Psoas muscle (tissue), 7 donors: ENCODE measurements at regions not wholly inside any gene's neighbourhood (a gene's known extent, or its start where the extent isn't known, plus 50 kb on each side); places are given as distances from the start of the nearest gene placed in this dataset.

Source experiments
- ATAC-seq, 4 donors: fragments of 200-7000 bp; cut with Tn5 transposase; one replicate each; pipeline ENCODE4 v1.9.1; 2020; ENCODE audit warnings: moderate library complexity in 3 of 4, mild to moderate bottlenecking in 2 of 4
- DNase-seq, 2 donors: peaks; one replicate each; pipeline ENCODE4 v3.0.0-alpha.2; 2020
- H3K27ac ChIP-seq: fragments of 200-600 bp; one replicate; pipeline ENCODE4 v1.8.0; 2022
- H3K27me3 ChIP-seq, 3 donors: fragments of 200-600 bp in 1 of 3; one replicate each; pipeline versions ENCODE4 v1.6.1 to v1.8.0; 2013 to 2022; ENCODE audit warnings: low read length in 2 of 3, mild to moderate bottlenecking in 2 of 3, moderate library complexity in 1 of 3; ENCODE audit not compliant: insufficient read depth in 3 of 3
- H3K36me3 ChIP-seq, 2 donors: fragments of 200-600 bp in 1 of 2; one replicate each; pipeline versions ENCODE4 v1.6.1 to v1.8.0; 2013 to 2022; ENCODE audit warnings: low read depth in 1 of 2, mild to moderate bottlenecking in 1 of 2, moderate library complexity in 1 of 2; ENCODE audit not compliant: insufficient read depth in 1 of 2
- H3K4me1 ChIP-seq: fragments of 200-600 bp; one replicate; pipeline ENCODE4 v1.8.0; 2022
- H3K4me3 ChIP-seq: fragments of 200-600 bp; one replicate; pipeline ENCODE4 v1.8.0; 2022; ENCODE audit warnings: mild to moderate bottlenecking
- H3K9me3 ChIP-seq: fragments of 200-600 bp; one replicate; pipeline ENCODE4 v1.8.0; 2022
- WGBS, 3 donors: extraction: QIAGEN DNeasy Blood & Tissue Kit; methylation state at CpG; one replicate each; pipeline versions ENCODE4 v1.1.6 to v1.1.7; 2013; 5-methylcytosine and 5-hydroxymethylcytosine counted together
- intact Hi-C, 2 donors: fragments of 100-400 bp; cut with DNase I; formaldehyde crosslinking; loops; one replicate each; pipeline versions ENCODE4 v1.11.0 to v1.14.2; 2022
- TF ChIP-seq, protein P1 (sequence below): fragments of 200-600 bp; IDR thresholded peaks from one replicate; pipeline ENCODE4 v1.8.0; 2022; ENCODE audit warnings: antibody characterized with exemption
- donor health status: healthy with polysubstance abuse.
- donor health status: DM: no; HTN: no; CAD: no; lungs with moderate emphysema.
- donor health status: Bipolar disorder and iron deficiency.
- donor health status: healthy.
- donor health status: DM: yes; HTN: yes; CAD: no.
- donor health status: DM: no; HTN: no; CAD: no.
- donor health status: DM: yes; HTN: yes; CAD: no.

DNA sequence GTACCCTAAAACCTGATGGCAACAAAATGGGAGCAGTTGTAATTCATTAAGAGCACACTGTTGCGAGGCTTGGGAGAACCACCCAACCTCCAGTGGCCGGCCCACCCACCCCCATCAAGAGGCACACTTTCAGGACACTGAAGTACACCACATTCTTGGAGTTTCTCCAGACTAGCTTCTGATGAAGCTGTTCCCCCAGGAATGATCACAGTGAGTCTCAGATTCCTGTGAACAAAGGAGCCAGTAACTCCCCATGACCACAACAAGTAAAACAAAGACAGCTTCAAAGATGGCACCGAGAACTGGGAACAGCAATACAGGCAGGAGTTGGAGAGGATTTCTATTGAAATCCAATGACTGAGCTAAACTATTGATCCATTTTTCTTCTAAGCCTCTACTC, 126.0 kb downstream of the ST8SIA2 start:
- ATAC-seq (no peak), DNase-seq (no peak)
- Histone ChIP-seq H3K4me3 (no peak overlapping the region), H3K9me3 (no peaks in the 10 kb centered on the region), H3K4me1 (peaks cover 10% of the 10 kb centered on the region), H3K36me3 (no peaks in the 10 kb centered on the region), H3K27me3 (no peaks in the 10 kb centered on the region), H3K27ac (no peak overlapping the region)
- 94 to 100% (median 95%) methylated on average over 3 of the region's 3 CpGs for WGBS, 3 donors
- TF ChIP-seq, protein P1, sequence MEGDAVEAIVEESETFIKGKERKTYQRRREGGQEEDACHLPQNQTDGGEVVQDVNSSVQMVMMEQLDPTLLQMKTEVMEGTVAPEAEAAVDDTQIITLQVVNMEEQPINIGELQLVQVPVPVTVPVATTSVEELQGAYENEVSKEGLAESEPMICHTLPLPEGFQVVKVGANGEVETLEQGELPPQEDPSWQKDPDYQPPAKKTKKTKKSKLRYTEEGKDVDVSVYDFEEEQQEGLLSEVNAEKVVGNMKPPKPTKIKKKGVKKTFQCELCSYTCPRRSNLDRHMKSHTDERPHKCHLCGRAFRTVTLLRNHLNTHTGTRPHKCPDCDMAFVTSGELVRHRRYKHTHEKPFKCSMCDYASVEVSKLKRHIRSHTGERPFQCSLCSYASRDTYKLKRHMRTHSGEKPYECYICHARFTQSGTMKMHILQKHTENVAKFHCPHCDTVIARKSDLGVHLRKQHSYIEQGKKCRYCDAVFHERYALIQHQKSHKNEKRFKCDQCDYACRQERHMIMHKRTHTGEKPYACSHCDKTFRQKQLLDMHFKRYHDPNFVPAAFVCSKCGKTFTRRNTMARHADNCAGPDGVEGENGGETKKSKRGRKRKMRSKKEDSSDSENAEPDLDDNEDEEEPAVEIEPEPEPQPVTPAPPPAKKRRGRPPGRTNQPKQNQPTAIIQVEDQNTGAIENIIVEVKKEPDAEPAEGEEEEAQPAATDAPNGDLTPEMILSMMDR, result no peak
- intact Hi-C loops, result loop anchor here (2.0 kb wide), 2 partner anchors 163 to 195 kb away; no protein-coding TSS in a partner anchor
